ENCODE measurements at regions not wholly inside any gene's neighbourhood (a gene's known extent, or its start where the extent isn't known, plus 50 kb on each side); places are given as distances from the start of the nearest gene placed in this dataset.
A peak's percentile ranks its signal among the peaks of the same experiment; 100 is the strongest.

DNA sequence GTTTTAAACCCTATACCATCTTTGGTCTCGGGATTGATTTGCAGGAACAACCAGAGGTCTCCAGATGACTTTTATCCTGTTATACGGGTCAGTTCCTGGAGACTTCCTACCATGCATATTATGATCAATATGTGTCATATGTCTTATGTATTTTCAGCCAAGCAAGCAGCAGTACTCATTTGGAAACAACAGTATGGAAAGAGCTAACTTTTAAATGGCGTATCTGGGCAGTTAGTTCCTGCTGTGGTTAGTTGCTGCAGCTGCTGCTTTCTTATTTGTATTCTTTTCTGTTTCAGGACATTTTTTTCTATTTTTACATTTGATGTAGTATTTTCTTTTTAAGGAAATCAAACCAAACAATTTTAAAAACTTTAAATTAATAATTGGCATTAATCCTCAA is 207.5 kb downstream of the MANEA start:
- H3K4me3 Mint-ChIP-seq = no peak overlapping the region
- H3K27me3 Mint-ChIP-seq = no peaks in the 10 kb centered on the region
- ChIA-PET CTCF (no interaction called here), POLR2A (no interaction called here)
- ATAC-seq (no peak), DNase-seq (no peak)
- intact Hi-C loops (cut with DNase I, micrococcal nuclease) = no loop called here
- no peaks in the 10 kb centered on the region for H3K36me3 Mint-ChIP-seq (ENCODE audit: low read depth)
- no peaks in the 10 kb centered on the region for H3K9me3 Mint-ChIP-seq (ENCODE audit: low read depth)
- H3K4me1 Mint-ChIP-seq = no peaks in the 10 kb centered on the region
- H3K27ac Mint-ChIP-seq = no peak overlapping the region

DNA sequence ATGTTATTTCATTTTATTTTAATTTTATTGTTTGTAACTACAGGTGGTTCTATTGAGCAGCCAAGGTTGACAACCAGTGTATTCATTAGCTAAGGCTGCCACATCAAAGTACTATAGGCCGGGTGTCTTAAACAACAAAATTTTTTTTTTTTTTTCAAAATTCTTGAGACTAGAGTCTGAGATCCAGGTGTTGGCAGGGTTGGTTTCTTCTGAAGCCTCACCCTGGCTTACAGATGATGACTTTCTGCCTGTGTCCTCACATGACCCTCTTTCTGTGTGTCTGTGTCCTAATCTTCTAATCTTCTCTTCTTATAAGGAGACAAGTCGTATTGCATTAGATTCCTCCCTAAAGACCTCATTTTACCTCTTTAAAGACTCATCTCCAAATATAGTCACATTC is 208.4 kb downstream of the MANEA start:
- no peak for ATAC-seq
- Mint-ChIP-seq H3K4me1 (no peaks in the 10 kb centered on the region), H3K4me3 (no peak overlapping the region), H3K9me3 (ENCODE audit: low read depth) (no peaks in the 10 kb centered on the region), H3K27me3 (no peaks in the 10 kb centered on the region), H3K36me3 (ENCODE audit: low read depth) (no peaks in the 10 kb centered on the region), H3K27ac (no peak overlapping the region)
- ChIA-PET POLR2A (no interaction called here), CTCF (no interaction called here)
- intact Hi-C loops (cut with DNase I, micrococcal nuclease) = no loop called here
- DNase-seq = no peak

DNA sequence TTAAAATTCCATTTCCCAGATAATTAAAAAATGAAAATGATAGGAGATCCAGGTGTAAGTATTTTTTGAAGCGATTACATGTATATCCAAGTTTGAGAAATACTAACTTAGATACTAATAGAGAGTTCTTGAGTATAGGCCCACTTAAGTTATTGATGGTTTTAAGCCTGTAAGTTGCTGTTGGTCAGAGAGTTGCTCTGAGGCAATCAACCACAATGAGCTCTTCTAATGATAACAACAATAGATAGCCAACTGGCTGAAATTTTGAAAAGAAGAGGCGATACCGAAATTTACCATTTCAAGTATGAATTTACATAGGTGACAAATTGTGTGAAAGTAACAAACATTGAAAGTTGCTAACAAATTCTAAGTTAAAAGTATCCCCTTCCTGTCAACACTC is 209.5 kb downstream of the MANEA start:
- no peak overlapping the region for H3K4me3 Mint-ChIP-seq
- no peak for DNase-seq
- intact Hi-C loops (cut with DNase I, micrococcal nuclease) = no loop called here
- CTCF ChIA-PET = no interaction called here
- no peak overlapping the region for H3K27ac Mint-ChIP-seq
- no peaks in the 10 kb centered on the region for H3K4me1 Mint-ChIP-seq
- POLR2A ChIA-PET = no interaction called here
- no peaks in the 10 kb centered on the region for H3K9me3 Mint-ChIP-seq (ENCODE audit: low read depth)
- no peaks in the 10 kb centered on the region for H3K36me3 Mint-ChIP-seq (ENCODE audit: low read depth)
- H3K27me3 Mint-ChIP-seq = no peaks in the 10 kb centered on the region
- no peak for ATAC-seq

DNA sequence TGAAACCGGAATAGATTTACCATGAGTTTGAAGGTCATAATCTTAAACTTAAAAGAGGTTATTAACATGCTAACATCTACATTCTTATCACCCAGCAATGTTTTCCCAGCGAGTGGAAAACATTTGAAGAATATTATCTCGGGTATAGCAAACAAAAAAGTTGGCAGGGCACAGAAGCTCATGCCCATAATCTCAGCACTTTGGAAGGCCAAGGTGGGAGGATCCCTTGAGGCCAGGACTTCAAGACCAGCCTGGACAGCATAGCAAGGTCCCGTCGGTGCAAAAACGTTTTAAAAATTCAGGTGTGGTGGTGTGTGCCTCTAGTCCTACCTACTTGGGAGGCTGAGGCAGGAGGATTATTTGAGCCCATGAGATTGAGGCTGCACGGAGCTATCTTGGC is 213.5 kb downstream of the MANEA start:
- intact Hi-C loops (cut with DNase I, micrococcal nuclease) = no loop called here
- Mint-ChIP-seq H3K27me3 (no peaks in the 10 kb centered on the region), H3K4me1 (no peaks in the 10 kb centered on the region), H3K36me3 (ENCODE audit: low read depth) (no peaks in the 10 kb centered on the region), H3K27ac (no peak overlapping the region), H3K9me3 (ENCODE audit: low read depth) (peaks cover 1% of the 10 kb centered on the region), H3K4me3 (no peak overlapping the region)
- POLR2A ChIA-PET = no interaction called here
- DNase-seq (no peak), ATAC-seq (no peak)
- CTCF ChIA-PET = no interaction called here

DNA sequence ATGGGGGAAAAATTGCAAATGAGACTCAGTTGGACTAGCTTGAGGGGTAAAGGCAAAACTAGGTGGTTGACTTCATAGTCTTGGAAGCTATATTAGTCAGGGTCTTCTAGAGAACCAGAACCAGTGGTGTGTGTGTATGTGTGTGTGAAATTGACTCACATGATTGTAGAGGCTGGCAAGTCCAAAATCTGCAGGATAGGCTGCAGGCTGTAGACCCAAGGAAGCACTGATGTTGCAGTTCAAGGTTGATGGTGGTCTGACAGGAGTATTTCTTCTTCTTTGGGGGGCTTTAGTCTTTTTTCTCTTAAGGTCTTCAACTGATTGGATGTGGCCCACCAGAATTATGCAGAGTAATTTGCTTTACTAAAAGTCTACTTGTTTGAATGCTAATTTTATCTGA is 217.4 kb downstream of the MANEA start:
- peaks cover 1% of the 10 kb centered on the region for H3K9me3 Mint-ChIP-seq (ENCODE audit: low read depth)
- no peak for DNase-seq
- H3K4me1 Mint-ChIP-seq = no peaks in the 10 kb centered on the region
- no peak overlapping the region for H3K4me3 Mint-ChIP-seq
- CTCF ChIA-PET = no interaction called here
- intact Hi-C loops (cut with DNase I, micrococcal nuclease) = no loop called here
- no peak overlapping the region for H3K27ac Mint-ChIP-seq
- no peak for ATAC-seq
- no peaks in the 10 kb centered on the region for H3K27me3 Mint-ChIP-seq
- H3K36me3 Mint-ChIP-seq (ENCODE audit: low read depth) = no peaks in the 10 kb centered on the region
- POLR2A ChIA-PET = no interaction called here

DNA sequence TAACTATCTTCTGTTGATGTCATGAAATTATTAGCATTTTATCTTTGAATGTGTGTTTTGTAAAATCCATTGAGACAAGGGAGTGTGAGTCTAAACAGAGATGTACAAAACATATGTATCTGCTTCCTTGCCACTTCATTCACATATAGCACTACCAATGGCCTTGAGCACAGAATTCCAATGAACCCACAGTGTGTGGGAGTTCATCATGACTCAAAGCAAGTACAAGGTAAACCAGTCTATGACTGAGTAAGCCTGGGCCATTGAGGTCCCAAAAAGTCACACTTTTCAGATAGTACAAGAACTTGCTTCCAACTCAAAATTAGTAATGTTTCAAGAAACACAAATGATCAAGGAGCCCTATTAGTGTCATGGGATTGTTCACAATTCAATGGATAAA is 218.6 kb downstream of the MANEA start:
- H3K27ac Mint-ChIP-seq = no peak overlapping the region
- POLR2A ChIA-PET = no interaction called here
- H3K4me1 Mint-ChIP-seq = no peaks in the 10 kb centered on the region
- no peak for DNase-seq
- no peaks in the 10 kb centered on the region for H3K27me3 Mint-ChIP-seq
- CTCF ChIA-PET = no interaction called here
- H3K36me3 Mint-ChIP-seq (ENCODE audit: low read depth) = no peaks in the 10 kb centered on the region
- H3K4me3 Mint-ChIP-seq = no peak overlapping the region
- intact Hi-C loops (cut with DNase I, micrococcal nuclease) = no loop called here
- ATAC-seq = no peak
- H3K9me3 Mint-ChIP-seq (ENCODE audit: low read depth) = peaks cover 1% of the 10 kb centered on the region

DNA sequence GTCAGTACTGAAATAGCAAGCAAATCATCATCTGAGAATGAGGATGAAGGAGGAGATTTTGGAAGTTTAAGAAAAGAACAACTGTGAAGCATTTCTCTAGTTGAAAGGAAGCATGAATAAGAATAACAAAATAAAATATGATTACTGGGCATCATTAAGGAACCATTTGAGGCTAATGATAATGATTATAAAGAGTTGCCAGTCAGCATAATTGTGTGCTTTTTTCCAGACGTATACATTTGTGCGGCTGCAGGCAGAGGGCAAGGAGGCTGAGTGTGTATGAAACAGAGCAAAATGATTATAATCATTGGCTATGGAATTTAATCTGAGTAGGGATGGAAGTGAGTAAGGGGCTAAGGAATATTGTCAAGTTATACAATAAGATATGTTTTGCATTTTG is 218.7 kb upstream of the FUT9 start:
- intact Hi-C loops (cut with DNase I, micrococcal nuclease) = no loop called here
- Mint-ChIP-seq H3K9me3 (ENCODE audit: low read depth) (peaks cover 1% of the 10 kb centered on the region), H3K27ac (no peak overlapping the region), H3K36me3 (ENCODE audit: low read depth) (no peaks in the 10 kb centered on the region), H3K27me3 (no peaks in the 10 kb centered on the region), H3K4me1 (no peaks in the 10 kb centered on the region), H3K4me3 (no peak overlapping the region)
- CTCF ChIA-PET = no interaction called here
- no peak for ATAC-seq
- no peak for DNase-seq
- POLR2A ChIA-PET = no interaction called here

DNA sequence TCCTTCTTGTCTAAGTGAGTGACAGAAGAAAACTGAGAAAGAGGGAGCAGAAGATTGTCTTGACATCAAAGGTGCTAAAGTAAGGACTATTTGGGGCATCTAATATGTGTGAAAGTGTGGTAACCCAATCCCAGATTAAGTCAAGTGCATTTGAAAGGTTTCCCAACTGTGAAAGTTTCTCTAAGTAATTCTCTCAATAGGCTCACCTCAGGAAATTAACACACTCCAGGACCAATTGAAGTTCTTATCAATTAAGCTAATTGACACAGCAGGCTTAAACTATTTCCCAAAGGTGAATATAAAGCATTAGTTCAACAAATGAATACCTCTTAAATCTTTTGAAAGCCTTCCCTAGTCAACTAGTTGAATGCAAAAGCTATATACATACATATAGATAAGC is 212.8 kb upstream of the FUT9 start:
- DNase-seq = no peak
- no peaks in the 10 kb centered on the region for H3K36me3 Mint-ChIP-seq (ENCODE audit: low read depth)
- H3K4me3 Mint-ChIP-seq = no peak overlapping the region
- intact Hi-C loops (cut with DNase I, micrococcal nuclease) = no loop called here
- ChIA-PET CTCF (interaction anchor here (1.0 kb wide), 1 partner anchor 15 kb away, joined by 3 read pairs; no protein-coding TSS in a partner anchor), POLR2A (no interaction called here)
- H3K27ac Mint-ChIP-seq = no peak overlapping the region
- H3K9me3 Mint-ChIP-seq (ENCODE audit: low read depth) = no peaks in the 10 kb centered on the region
- ATAC-seq = no peak
- H3K27me3 Mint-ChIP-seq = no peaks in the 10 kb centered on the region
- peaks cover 4% of the 10 kb centered on the region for H3K4me1 Mint-ChIP-seq

DNA sequence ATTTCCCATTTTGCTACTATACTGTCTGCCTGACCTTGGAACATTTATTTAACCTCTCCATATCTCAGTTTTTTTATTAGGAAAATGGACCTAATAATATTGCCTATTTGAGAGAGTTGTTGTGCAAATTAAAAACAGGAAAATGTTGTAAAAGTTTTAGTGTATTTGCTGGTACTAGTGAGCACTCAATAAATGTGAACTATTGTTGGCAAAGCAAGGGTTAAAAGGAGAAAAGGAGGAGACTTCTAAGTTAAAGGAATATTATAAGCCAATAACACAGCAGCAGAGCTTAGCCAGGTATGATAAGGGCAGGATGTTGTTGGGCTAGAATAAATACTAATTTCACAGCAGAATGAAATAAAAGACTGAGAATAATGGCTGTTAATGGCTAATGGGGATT is 211.9 kb upstream of the FUT9 start:
- no peak overlapping the region for H3K27ac Mint-ChIP-seq
- no peaks in the 10 kb centered on the region for H3K36me3 Mint-ChIP-seq (ENCODE audit: low read depth)
- CTCF ChIA-PET = interaction anchor here (0.5 kb wide), 1 partner anchor 822 kb away, joined by 3 read pairs; no protein-coding TSS in a partner anchor
- intact Hi-C loops (cut with DNase I, micrococcal nuclease) = no loop called here
- H3K27me3 Mint-ChIP-seq = no peaks in the 10 kb centered on the region
- no peak for DNase-seq
- no peak overlapping the region for H3K4me3 Mint-ChIP-seq
- ATAC-seq = no peak
- POLR2A ChIA-PET = no interaction called here
- H3K9me3 Mint-ChIP-seq (ENCODE audit: low read depth) = no peaks in the 10 kb centered on the region
- peaks cover 4% of the 10 kb centered on the region for H3K4me1 Mint-ChIP-seq

DNA sequence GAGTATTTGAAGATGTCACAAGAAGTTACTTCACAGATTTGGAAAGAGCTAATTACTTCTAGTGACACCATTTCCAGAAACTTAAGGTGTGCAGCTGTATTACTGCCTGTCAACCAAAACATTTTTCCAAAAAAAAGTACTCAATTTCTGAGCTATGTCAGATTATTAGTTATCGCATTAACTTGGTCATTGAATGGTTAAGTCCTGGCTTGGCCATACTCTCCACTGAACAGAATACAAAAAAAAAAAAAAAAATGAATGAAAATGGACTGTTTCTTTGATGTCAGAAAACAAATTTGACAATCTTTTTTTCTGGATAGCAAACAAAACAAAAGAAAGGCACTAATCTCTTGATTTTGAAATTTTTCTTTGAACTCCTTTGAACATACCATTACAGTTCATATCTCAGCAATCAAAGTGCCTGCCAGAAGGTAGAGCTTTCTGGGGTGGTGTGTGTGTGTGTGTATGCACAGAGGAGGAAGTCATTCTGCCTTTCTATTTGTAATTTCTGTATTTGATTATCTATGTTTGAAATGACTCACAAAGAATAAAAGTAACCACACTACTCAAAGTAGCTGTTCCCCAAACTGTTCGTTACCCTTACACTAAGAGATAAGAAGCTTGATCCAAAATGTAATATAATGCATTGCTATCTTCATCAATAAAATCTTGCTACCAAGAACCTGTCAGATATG is 210.8 kb upstream of the FUT9 start:
- peak; percentile 5 for DNase-seq
- H3K27ac Mint-ChIP-seq = no peak overlapping the region
- H3K27me3 Mint-ChIP-seq = no peaks in the 10 kb centered on the region
- POLR2A ChIA-PET = no interaction called here
- H3K36me3 Mint-ChIP-seq (ENCODE audit: low read depth) = no peaks in the 10 kb centered on the region
- intact Hi-C loops (cut with DNase I, micrococcal nuclease) = no loop called here
- no peak overlapping the region for H3K4me3 Mint-ChIP-seq
- CTCF ChIA-PET = interaction anchor here (1.3 kb wide), 1 partner anchor 15 kb away, joined by 3 read pairs; no protein-coding TSS in a partner anchor
- peaks cover 4% of the 10 kb centered on the region for H3K4me1 Mint-ChIP-seq
- no peaks in the 10 kb centered on the region for H3K9me3 Mint-ChIP-seq (ENCODE audit: low read depth)
- peak; percentile 65 for ATAC-seq

DNA sequence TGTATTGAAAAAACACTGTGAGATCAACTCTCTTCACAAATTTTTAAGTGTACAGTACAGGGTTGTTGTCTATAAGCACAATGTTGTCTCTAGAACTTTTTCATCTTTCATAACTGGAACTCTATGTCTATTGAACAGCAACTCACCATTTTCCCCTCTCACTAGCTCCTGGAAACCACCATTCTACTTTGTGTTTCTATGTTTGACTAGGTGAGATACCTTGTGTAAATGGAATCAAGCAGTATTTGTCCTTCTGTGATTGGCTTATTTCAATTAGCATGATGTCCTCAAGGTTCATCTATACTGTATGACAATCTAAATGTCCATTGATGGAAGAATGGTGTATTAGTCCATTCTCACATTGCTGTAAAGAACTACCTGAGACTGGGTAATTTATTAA is 210.1 kb upstream of the FUT9 start:
- H3K36me3 Mint-ChIP-seq (ENCODE audit: low read depth) = no peaks in the 10 kb centered on the region
- ATAC-seq (peak; percentile 49), DNase-seq (no peak)
- H3K27me3 Mint-ChIP-seq = no peaks in the 10 kb centered on the region
- H3K4me3 Mint-ChIP-seq = no peak overlapping the region
- ChIA-PET CTCF (interaction anchor here (1.3 kb wide), 1 partner anchor 15 kb away, joined by 3 read pairs; no protein-coding TSS in a partner anchor), POLR2A (no interaction called here)
- intact Hi-C loops (cut with DNase I, micrococcal nuclease) = no loop called here
- H3K27ac Mint-ChIP-seq = no peak overlapping the region
- H3K9me3 Mint-ChIP-seq (ENCODE audit: low read depth) = no peaks in the 10 kb centered on the region
- peaks cover 4% of the 10 kb centered on the region for H3K4me1 Mint-ChIP-seq

DNA sequence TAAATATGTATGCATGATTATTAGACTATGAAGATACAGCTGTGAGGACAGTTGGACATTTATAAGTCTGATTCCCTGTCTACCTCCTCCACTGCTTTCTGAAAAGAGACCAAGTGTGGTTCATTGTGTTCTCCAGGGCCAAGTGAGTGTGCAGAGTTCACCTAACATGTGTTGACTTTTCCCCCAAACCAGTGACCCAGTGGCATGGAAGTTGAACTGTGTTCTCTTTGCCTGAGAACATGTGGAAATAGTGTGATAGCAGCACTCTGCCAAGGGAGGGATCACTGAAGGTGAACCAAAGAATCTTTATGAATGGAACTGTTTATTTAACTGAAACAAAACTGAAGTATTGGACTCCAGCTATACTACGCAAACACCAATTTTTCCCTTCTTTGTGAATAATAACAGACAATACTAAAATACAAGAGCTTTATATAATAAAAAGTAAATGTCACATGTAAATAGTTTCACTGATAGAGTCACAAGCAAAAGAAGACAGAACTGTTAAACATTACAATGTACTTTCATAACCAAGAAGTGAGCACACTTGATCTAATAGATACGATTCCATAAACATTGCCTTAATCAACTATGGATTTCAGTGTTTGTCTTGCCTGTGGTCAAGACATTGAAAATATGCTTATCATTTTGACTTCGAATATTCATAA is 200.3 kb upstream of the FUT9 start:
- ATAC-seq (no peak), DNase-seq (no peak)
- H3K4me3 Mint-ChIP-seq = no peak overlapping the region
- no peaks in the 10 kb centered on the region for H3K36me3 Mint-ChIP-seq (ENCODE audit: low read depth)
- intact Hi-C loops (cut with DNase I, micrococcal nuclease) = no loop called here
- no peaks in the 10 kb centered on the region for H3K9me3 Mint-ChIP-seq (ENCODE audit: low read depth)
- ChIA-PET CTCF (interaction anchor here (1.0 kb wide), 1 partner anchor 33 kb away, joined by 4 read pairs; no protein-coding TSS in a partner anchor), POLR2A (no interaction called here)
- no peaks in the 10 kb centered on the region for H3K4me1 Mint-ChIP-seq
- H3K27me3 Mint-ChIP-seq = no peaks in the 10 kb centered on the region
- H3K27ac Mint-ChIP-seq = no peak overlapping the region

Data from activated CD4-positive, alpha-beta T cell treated with anti-CD3 and anti-CD28 coated beads for 36 hours (primary cell).